GM12878 (cell line): ENCODE measurements at regions not wholly inside any gene's neighbourhood (a gene's known extent, or its start where the extent isn't known, plus 50 kb on each side); places are given as distances from the start of the nearest gene placed in this dataset.

ENCODE experiments used
- ATAC-seq: fragments of 200-7000 bp; cut with Tn5 transposase; 3 replicates; pipeline ENCODE4 v1.9.1; 2020; ENCODE audit warnings: mild to moderate bottlenecking, moderate library complexity
- BruUV-seq: library from RNA; stranded (reverse); fragments of 400-500 nt; replicated peaks from 2 replicates; lab custom pipeline; 2021; lab: Mats Ljungman, UMichigan
- CTCF ChIA-PET: fragments of 300-600 bp; sonication (Branson Sonifier 250); formaldehyde crosslinking; extraction: SDS; loops from one replicate; lab custom pipeline; 2021; ENCODE audit warnings: inconsistent platforms; lab: Yijun Ruan, JAX
- POLR2A ChIA-PET: fragments of 350-600 bp; formaldehyde crosslinking; extraction: SDS; loops from one replicate; lab custom pipeline; 2021; ENCODE audit warnings: inconsistent platforms; lab: Charles Lee
- RAD21 ChIA-PET: fragments of 300-600 bp; sonication (Branson Sonifier 250); formaldehyde crosslinking; loops from one replicate; lab custom pipeline; 2023; ENCODE audit warnings: antibody characterized with exemption; ENCODE audit not compliant: unreplicated experiment; lab: Charles Lee
- SMC1A ChIA-PET: fragments of 300-600 bp; sonication (Branson Sonifier 250); formaldehyde crosslinking; loops from one replicate; lab custom pipeline; 2023; ENCODE audit not compliant: unreplicated experiment, uncharacterized antibody; lab: Charles Lee
- DNase-seq: peaks from one replicate; pipeline ENCODE4 v3.0.0-alpha.2; 2011; ENCODE audit warnings: low read depth, low spot score
- FAIRE-seq: peaks from 3 replicates; lab custom pipeline; 2011; peaks lifted over from hg19 to GRCh38; lab: Jason Lieb, UNC
- H2AFZ ChIP-seq: 2 replicates; pipeline ENCODE4 v1.6.0; 2011; ENCODE audit warnings: low read depth, low read length, control low read depth; ENCODE audit not compliant: control insufficient read depth
- H3K27ac ChIP-seq: 2 replicates; pipeline ENCODE4 v1.5.1; 2011; ENCODE audit warnings: control low read depth; ENCODE audit not compliant: control insufficient read depth, insufficient read depth
- H3K27me3 ChIP-seq, 2 experiments: replicated peaks in 1 of 2; 2 replicates each; pipeline versions ENCODE4 v1.6.0 to v1.6.1; 2011; ENCODE audit warnings: low read length in 1 of 2; ENCODE audit not compliant: control insufficient read depth in 2 of 2, insufficient read depth in 2 of 2
- H3K36me3 ChIP-seq, 2 experiments: 2 replicates each; pipeline ENCODE4 v1.5.1; 2011; ENCODE audit warnings: low read length in 1 of 2; ENCODE audit not compliant: control insufficient read depth in 2 of 2, insufficient read depth in 2 of 2
- H3K4me1 ChIP-seq: 2 replicates; pipeline ENCODE4 v1.6.1; 2011; ENCODE audit warnings: mild to moderate bottlenecking, low read length, moderate library complexity, mixed read lengths; ENCODE audit not compliant: control insufficient read depth, insufficient read depth
- H3K4me2 ChIP-seq: 2 replicates; pipeline ENCODE4 v1.6.0; 2011; ENCODE audit warnings: control low read depth; ENCODE audit not compliant: control insufficient read depth, insufficient read depth
- H3K4me3 ChIP-seq: fragments of 200-600 bp; sonication (generic); 2 replicates; pipeline ENCODE4 v1.5.1; 2016
- H3K79me2 ChIP-seq: 2 replicates; pipeline ENCODE4 v1.6.0; 2011; ENCODE audit warnings: low read length; ENCODE audit not compliant: control insufficient read depth, insufficient read depth
- H3K9ac ChIP-seq: 2 replicates; pipeline ENCODE4 v1.8.0; 2011; ENCODE audit warnings: low read length, control low read depth, mixed read lengths; ENCODE audit not compliant: control insufficient read depth, insufficient read depth
- H3K9me3 ChIP-seq: replicated peaks from 3 replicates; pipeline ENCODE4 v1.5.1; 2011; ENCODE audit warnings: mild to moderate bottlenecking, low read length; ENCODE audit not compliant: control insufficient read depth, insufficient read depth
- H4K20me1 ChIP-seq: 2 replicates; pipeline ENCODE4 v1.6.0; 2011; ENCODE audit not compliant: control insufficient read depth, insufficient read depth
- CREB1 ChIP-seq: IDR thresholded peaks from 2 replicates; pipeline ENCODE4 v1.6.1; 2012; ENCODE audit warnings: low read depth, mild to moderate bottlenecking, inconsistent platforms
- EED ChIP-seq: sonication (generic); IDR thresholded peaks from 2 replicates; pipeline ENCODE4 v1.6.1; 2016; ENCODE audit warnings: antibody characterized with exemption, low read depth
- NFXL1 ChIP-seq: fragments of 450-650 bp; IDR thresholded peaks from 2 replicates; pipeline ENCODE4 v1.6.1; 2017; ENCODE audit warnings: antibody characterized with exemption, mild to moderate bottlenecking, borderline replicate concordance
- PRDM15 ChIP-seq: fragments of 450-650 bp; formaldehyde crosslinking; IDR thresholded peaks from 2 replicates; pipeline ENCODE4 v1.4.0; 2020; ENCODE audit warnings: mild to moderate bottlenecking, moderate library complexity
- RELB ChIP-seq: fragments of 450-650 bp; IDR thresholded peaks from 2 replicates; pipeline ENCODE4 v1.6.1; 2017; ENCODE audit warnings: low read depth, mild to moderate bottlenecking, moderate library complexity
- RFX5 ChIP-seq: IDR thresholded peaks from 2 replicates; pipeline ENCODE4 v1.6.1; 2011; ENCODE audit warnings: low read depth, low read length, improper control_type of control experiment
- SPI1 ChIP-seq: IDR thresholded peaks from 2 replicates; pipeline ENCODE4 v1.6.1; 2011; ENCODE audit warnings: low read depth, mild to moderate bottlenecking, low read length, moderate library complexity, borderline replicate concordance; ENCODE audit not compliant: insufficient read depth
- SREBF1 ChIP-seq: IDR thresholded peaks from 2 replicates; pipeline ENCODE4 v1.6.1; 2012; ENCODE audit warnings: mild to moderate bottlenecking, low read length
- ZNF622 ChIP-seq: fragments of 450-650 bp; IDR thresholded peaks from 2 replicates; pipeline ENCODE4 v1.6.1; 2017; ENCODE audit warnings: mild to moderate bottlenecking, inconsistent platforms
- ZNF687 ChIP-seq: fragments of 450-650 bp; IDR thresholded peaks from 2 replicates; pipeline ENCODE4 v1.6.1; 2017; ENCODE audit warnings: mild to moderate bottlenecking, moderate library complexity
- WGBS: methylation state at CpG from one replicate; pipeline ENCODE4 v1.1.6; 2016; ENCODE audit warnings: low lambda C conversion rate; ENCODE audit not compliant: insufficient replicate concordance, insufficient coverage; ENCODE audit errors: missing lambda C conversion rate; 5-methylcytosine and 5-hydroxymethylcytosine counted together
- in situ Hi-C: fragments of 300-500 bp; cut with MboI; formaldehyde crosslinking; loops from 9 replicates; pipeline ENCODE4 v1.14.3; 2018; ENCODE audit warnings: mixed read lengths
- intact Hi-C: fragments of 100-400 bp; cut with micrococcal nuclease; formaldehyde crosslinking; loops from one replicate; pipeline ENCODE4 v1.14.2; 2022; ENCODE audit not compliant: unreplicated experiment
- TF ChIP-seq, protein P1 (sequence below): fragments of 450-650 bp; IDR thresholded peaks from 2 replicates; pipeline ENCODE4 v1.6.1; 2016; ENCODE audit warnings: mild to moderate bottlenecking, moderate library complexity, borderline replicate concordance

DNA sequence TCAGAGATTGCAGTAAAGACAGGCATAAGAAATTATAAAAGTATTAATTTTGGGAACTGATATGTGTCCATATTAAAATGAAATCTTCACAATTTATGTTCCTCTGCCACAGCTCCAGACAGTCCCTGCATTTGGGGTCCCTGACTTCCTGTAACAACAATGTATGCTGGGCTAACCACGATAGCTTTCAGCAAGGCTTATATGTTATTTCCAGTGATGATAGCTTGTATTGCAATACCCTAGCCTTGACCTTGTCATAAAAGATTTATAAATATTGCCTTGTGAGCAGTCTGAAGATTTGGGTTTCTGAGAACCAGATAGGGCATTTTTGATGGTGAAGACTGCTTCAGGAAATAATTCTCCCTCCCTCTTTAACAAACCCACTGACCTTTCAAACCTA lies 129.5 kb downstream of the PCDH10 start:
- in situ Hi-C loops, result no loop called here
- POLR2A ChIA-PET, result no interaction called here
- no peak for ATAC-seq
- SMC1A ChIA-PET, result no interaction called here
- no peak for DNase-seq
- Histone ChIP-seq H3K9ac (no peak overlapping the region), H3K4me3 (no peak overlapping the region), H4K20me1 (no peaks in the 10 kb centered on the region), H3K4me2 (no peak overlapping the region), H3K4me1 (no peaks in the 10 kb centered on the region), H3K36me3 (no peaks in the 10 kb centered on the region; a peak in 1 of 4 replicates), H3K27ac (no peak overlapping the region), H2AFZ (no peak overlapping the region), H3K27me3 (no peaks in the 10 kb centered on the region; a peak in 1 of 4 replicates), H3K9me3 (no peaks in the 10 kb centered on the region), H3K79me2 (no peaks in the 10 kb centered on the region)
- RAD21 ChIA-PET, result no interaction called here
- BruUV-seq, result no TSS peak
- CTCF ChIA-PET, result no interaction called here
- WGBS, result 35% methylated on average over 1 of the region's 1 CpG
- no peak for FAIRE-seq
- intact Hi-C loops, result no loop called here
- no peak for TF ChIP-seq CREB1
- no peak for TF ChIP-seq ZNF687
- no peak for TF ChIP-seq PRDM15 (CRISPR knock-in tag)
- TF ChIP-seq ZNF622, result no peak
- TF ChIP-seq RFX5, result no peak
- no peak for TF ChIP-seq NFXL1
- no peak for TF ChIP-seq SPI1
- no peak for TF ChIP-seq SREBF1
- no peak for TF ChIP-seq RELB
- TF ChIP-seq, protein P1, sequence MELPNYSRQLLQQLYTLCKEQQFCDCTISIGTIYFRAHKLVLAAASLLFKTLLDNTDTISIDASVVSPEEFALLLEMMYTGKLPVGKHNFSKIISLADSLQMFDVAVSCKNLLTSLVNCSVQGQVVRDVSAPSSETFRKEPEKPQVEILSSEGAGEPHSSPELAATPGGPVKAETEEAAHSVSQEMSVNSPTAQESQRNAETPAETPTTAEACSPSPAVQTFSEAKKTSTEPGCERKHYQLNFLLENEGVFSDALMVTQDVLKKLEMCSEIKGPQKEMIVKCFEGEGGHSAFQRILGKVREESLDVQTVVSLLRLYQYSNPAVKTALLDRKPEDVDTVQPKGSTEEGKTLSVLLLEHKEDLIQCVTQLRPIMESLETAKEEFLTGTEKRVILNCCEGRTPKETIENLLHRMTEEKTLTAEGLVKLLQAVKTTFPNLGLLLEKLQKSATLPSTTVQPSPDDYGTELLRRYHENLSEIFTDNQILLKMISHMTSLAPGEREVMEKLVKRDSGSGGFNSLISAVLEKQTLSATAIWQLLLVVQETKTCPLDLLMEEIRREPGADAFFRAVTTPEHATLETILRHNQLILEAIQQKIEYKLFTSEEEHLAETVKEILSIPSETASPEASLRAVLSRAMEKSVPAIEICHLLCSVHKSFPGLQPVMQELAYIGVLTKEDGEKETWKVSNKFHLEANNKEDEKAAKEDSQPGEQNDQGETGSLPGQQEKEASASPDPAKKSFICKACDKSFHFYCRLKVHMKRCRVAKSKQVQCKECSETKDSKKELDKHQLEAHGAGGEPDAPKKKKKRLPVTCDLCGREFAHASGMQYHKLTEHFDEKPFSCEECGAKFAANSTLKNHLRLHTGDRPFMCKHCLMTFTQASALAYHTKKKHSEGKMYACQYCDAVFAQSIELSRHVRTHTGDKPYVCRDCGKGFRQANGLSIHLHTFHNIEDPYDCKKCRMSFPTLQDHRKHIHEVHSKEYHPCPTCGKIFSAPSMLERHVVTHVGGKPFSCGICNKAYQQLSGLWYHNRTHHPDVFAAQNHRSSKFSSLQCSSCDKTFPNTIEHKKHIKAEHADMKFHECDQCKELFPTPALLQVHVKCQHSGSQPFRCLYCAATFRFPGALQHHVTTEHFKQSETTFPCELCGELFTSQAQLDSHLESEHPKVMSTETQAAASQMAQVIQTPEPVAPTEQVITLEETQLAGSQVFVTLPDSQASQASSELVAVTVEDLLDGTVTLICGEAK, result no peak
- TF ChIP-seq EED, result no peak
